ELR (cell line): ENCODE measurements at regions not wholly inside any gene's neighbourhood (a gene's known extent, or its start where the extent isn't known, plus 50 kb on each side); places are given as distances from the start of the nearest gene placed in this dataset.
A peak's percentile ranks its signal among the peaks of the same experiment; 100 is the strongest.
"Not testable (repeated sequence)": the region's sequence is repeated elsewhere in the genome, so short reads cannot be mapped to it uniquely, and the experiment has no call there.

Source experiments
- DNase-seq: peaks from one replicate; pipeline ENCODE4 v3.0.0-alpha.2; 2015; ENCODE audit warnings: low read depth

DNA sequence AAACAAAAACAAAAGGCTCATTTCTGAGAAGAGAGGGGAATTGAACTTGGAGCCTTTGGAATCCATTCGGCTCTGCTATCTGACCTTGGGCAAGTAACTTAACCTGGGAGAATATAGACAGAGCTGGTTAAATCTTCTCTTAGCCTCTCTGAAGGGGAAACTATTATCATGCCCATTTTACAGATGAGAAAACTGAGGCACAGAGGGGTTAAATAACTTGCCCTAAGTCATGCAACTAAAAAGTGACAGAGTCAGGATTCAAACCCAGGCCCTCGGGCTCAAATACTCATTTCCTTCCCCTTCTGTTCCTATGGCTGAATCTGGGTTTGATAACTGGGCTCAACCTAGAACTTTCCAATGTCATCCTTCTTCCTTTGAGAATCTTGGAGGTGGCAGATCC lies 291.3 kb upstream of the MSX2 start:
- no peak for DNase-seq

DNA sequence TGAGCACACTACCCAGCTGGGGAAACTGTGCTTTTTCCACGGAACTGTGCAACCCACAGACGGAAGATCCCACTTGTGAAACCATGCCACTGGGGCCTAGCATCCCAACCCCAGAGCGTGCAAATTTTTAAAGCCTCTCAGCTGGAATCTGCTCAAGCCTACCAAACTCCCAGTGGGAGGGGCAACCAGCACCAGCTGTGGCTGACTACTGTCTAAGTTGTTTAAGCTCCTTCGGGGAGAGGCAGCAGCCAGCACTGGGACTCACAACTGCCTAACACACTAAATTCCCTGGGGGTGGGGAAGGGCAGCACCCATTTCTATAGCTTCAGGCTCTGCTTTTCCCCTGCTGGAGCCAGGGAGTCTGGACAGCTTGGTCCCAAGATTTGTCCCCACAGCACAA lies 287.6 kb upstream of the MSX2 start:
- no peak for DNase-seq

DNA sequence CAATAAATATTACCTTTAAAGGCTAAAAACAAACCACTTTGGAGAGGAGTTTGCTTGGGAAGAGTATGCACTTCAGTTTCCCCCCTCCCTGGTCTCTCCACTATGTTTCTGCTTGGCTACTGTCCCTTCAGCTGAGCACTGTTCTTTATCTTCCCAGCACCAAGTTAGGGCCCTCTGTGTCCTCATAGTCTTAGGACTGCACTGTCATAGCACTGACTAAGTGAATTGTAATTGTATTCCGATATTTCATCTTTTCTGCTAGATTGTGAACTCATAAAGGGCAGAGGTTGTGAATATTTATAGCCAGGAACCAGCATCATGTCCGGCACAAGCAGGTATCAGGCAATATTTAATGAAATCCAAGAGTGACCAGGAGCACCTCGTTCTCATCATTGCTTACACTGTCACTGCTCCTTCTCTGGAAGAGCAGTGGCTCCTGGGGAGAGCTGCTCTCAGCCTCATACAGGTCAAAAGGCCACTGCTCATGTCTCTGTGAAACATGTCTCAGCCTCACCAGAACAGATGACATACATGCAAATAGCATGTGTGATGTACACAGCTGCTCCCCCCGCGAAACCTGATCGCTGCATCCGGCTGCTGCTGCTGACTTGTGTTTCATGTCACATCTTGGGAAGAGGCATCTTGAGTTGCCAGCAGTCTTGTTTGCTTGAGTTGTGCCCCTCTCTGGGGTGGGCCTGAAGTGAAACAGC lies 279.7 kb upstream of the MSX2 start:
- DNase-seq = no peak

DNA sequence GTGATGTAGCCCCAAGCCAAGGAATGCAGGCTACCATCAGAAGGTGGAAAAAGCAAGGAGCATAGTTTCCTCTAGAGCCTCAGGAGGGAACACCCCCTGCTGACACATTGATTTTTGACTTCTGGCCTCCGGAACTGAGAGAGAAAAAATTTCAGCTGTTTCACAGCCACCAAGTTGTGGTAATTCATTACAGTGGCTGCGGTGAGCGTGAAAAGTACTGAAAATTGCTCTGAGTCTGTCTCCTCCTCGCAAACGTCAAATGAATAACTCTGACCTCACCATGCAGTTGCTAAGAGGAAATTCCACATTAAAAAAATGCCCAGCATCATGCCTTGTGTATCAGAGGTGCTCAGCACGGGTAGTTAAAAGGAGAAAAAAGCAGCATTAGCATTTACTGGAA lies 277.9 kb upstream of the MSX2 start:
- DNase-seq = no peak

DNA sequence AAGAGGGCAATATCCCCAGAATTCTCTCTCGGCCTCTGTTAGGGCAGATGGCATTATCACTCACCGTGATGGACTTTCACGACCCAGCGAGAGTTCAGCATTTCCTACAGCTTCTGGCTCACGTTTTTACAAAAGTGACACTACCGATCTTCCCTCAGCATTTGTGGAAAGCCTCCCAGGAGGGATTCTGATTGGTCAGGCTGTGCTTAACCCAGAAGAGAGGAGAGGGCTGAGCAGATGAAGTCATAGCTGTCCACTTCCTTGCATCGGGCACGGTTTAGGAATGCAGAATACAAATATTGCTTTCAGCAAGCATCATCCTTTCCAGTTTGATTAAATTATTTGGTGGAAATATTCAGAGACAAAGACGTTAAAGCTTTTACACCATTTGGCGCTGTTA lies 277.4 kb upstream of the MSX2 start:
- DNase-seq = no peak

DNA sequence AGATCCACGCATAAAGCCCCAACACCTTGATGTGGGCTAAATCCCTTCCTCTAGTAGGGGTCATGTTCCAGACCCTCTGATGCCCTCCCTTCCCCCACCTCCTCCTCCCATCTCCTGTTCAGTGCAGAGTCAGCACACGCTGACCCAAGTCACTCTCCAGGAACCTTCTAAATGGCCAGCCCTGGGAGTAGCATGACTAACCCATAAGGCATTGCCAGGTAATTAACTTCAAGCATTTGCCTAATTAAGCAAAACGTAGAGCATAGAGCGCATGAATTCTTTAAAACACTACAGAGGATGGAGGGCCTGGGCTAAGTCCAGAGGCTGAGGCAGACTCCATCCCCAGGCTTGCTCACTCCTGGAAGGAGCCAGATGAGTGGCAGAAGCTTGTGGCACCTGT lies 276.3 kb upstream of the MSX2 start:
- no peak for DNase-seq

DNA sequence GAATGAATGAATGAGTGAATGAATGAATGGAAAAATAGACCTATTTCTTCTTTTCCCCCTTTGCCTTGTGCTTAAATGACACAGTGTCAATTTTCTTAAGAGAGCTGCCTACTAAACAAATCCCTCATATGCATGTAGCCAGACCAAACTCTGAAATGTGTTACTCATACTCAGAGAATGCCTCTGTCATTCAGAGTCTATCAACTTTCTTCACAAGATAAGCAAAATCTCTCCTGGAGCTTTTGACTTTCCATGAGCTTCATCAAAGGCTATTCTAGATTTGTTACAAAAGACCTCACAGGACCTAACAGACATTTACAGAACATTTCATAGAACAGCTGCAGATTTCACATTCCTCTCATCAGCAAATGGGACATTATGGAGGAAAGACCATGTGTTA lies 275.7 kb upstream of the MSX2 start:
- DNase-seq = no peak

DNA sequence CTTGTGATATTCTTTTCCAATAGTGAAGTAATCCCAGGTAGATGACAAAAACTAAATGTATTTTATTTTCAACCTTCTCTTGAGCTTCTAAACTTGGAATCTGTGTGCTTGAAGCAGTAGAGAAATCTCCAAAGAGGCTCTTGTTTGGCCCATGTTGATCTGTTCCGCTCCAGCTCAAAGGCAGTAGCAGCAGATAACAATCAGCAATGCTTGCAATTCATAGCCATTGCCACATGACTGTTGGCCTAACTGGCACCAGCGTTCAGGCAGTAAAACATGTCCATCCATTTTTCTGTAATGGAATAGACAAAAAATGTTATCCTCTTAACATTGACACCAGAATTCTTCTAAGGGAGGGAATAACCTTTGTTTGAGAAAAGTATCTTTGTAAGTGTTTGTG lies 270.7 kb upstream of the MSX2 start:
- DNase-seq = no peak

DNA sequence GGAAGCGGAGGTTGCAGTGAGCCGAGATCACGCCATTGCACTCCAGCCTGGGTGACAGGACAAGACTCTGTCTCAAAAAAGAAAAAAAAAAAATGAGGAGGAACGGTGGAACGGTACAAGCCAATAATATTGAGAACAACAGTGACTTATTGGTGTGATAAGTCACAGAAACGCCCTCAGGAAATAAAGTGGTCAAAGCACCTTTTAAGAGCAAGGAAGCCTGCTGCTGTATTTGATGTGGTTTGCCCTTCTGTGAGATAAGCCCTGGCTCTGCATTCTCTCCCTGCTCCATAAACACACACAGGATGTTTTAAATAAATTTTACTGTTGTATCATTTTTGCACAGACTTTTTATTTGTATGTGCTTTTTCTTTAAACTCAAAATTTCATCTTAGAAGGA lies 269.9 kb upstream of the MSX2 start:
- DNase-seq = no peak

DNA sequence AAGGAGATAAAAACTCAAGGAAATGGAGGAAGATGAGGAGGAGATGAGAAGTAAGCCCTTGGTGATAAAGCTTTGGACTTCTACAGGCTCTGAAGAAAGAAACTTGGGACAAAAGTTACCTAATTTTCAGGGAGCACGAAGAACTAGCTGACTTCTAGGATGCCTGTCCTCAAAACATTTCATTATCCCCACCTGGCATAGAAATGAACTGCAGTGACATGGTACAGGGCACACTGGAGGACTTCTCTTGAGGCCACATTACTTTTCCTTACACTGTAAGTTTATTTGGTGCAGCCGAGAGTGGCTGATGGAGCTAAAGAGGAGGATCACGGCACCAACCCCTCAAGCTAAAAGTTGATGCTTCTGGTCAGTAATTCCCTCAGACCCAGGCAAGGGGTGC lies 269.5 kb upstream of the MSX2 start:
- no peak for DNase-seq

DNA sequence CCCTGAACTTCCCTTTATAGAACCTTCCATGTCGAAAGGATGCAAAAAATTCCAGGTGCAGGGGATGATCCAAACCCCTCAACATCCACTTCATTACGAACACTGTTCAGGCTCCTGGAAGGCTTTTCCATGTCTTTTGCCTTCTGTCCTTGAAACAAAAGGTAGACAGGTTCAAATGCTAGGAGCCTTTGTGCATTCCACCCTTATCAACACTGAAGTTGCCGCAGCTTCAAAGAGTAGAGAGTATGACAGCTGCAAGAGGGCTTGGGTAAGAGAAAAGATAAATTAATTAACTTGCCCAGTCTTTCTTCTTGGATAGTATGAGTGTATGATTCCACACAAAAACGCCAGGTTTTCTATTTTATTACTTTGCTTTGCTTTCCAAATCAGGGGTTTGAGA lies 269.1 kb upstream of the MSX2 start:
- no peak for DNase-seq

DNA sequence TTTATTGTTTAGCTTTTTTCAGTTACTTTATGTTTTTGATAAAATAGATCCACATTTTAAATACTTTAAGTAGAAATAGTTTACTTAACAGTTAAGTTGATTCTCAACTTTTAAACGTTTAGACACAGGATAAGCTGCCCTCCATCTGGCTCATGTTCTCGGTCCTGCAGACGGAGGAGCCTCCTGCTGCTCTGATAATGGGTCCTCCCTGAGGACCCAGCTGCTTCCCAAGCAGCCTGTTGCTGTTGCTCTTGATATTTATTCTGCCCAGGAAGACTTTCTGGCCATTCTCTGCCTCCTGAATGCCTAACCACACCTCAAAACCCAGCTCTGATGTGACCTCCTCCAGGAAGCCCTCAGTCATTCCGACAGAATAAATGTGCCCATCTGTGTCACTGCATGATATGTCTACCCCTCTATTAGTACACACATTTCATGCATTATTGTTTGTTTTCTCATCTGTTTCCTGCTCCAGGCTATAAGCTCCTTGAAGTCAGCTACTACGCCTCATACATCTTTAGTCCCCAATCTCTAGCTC lies 267.2 kb upstream of the MSX2 start:
- DNase-seq = no peak

DNA sequence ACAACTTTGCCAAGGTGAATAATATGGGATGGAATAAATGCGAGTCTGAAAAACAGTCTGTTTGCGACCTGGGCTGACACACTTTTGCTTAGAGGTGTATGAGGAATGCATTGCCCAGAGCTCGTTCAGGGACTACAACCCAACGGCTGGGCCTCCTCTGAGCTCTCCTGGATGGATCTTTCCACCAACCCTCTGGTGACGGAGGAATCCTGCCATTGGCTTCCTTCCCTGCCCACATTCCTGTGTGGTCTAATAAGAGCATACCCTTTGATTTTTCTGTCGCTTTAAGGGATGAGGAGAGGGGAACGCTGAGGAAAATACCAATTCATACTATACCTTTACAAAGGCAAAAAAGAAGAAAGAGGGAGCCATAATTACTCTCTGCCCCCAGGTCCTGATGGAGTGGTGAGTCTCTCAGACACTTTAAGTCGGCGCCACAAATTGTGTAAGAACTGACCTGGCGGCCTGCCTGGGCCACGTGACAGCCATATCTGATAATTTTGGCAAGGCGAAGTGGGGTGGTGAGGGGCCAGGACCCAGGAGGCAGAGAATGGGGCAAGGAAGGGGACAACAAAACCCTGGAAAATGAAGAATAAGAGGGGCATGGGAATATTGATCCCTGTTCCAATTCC lies 265.2 kb upstream of the MSX2 start:
- no peak for DNase-seq

DNA sequence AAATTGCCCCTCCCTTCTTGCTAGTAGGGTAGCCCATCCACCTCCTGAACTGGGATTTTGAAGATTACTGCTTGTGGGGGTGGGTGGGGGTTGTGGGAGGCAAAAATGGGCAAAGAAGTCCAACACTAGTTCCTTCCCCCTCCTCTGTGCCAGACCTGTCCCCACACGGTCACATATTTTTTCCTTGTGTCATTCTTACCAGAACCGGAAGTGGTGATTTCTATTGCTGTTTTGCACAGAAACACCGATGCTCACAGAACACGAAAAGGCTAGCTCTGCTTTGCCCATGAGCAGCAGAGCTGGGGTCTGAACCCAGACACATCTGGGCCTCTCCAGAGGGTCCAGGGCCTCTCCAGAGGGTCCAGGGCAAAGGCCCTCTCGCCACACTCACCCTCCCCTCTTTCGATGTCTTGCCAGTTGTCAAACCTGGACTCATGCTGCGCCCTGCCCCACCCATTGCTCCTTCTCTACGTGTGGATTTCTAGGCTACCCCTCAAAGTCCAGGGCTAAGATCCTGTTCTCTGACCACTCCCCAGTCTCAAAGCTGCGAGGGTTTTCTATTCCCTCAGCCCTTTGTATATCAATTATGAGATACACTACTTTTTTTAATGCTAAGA lies 264.4 kb upstream of the MSX2 start:
- peak; percentile 10 for DNase-seq

DNA sequence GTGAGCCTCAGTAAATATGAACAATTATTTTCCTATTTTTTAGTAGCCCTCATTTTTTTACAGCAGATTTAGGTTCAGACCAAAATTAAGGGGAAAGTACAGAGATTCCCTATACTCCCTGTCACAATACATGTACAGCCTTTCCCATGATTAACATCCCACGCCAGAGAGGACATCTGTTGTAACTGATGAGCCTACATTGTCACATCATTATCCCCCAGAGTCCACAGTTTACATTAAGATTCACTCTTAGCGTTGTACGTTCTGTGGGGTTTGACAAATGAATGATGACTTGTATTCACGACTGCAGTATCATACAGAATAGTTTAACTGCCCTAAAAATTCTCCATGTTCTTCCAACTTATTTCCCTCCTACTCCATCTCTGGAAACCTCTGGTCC lies 262.3 kb upstream of the MSX2 start:
- no peak for DNase-seq

DNA sequence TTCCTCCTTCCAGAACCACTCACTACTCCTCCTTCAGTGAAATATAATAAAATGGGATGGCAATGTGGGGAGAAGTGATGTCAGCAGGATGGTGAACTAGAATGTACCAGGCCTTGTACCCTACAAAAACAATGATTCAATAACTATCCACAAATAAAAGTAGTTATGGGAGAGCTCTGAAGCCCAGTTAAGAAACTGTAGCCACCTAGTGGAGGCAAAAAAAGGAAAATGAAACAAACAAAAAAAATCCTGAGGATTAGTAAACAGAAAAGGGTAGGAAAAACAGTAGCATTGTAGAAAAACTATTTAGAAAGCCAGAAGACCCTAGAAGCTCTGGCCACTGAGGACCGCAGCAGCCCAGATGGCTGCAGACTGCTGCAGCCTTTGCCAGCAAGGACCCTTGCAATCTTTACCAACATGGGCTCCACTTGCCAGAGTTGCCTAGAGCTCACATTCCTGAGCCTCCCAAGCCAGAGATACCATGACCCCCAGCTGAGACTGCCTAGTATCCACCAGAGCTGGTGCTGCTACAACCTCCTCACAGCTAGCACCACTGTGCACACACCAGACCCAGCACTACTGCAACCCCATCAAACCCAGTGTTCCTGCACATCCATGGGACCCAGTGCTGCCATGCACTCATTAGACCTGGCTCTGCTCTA lies 259.7 kb upstream of the MSX2 start:
- DNase-seq = no peak

DNA sequence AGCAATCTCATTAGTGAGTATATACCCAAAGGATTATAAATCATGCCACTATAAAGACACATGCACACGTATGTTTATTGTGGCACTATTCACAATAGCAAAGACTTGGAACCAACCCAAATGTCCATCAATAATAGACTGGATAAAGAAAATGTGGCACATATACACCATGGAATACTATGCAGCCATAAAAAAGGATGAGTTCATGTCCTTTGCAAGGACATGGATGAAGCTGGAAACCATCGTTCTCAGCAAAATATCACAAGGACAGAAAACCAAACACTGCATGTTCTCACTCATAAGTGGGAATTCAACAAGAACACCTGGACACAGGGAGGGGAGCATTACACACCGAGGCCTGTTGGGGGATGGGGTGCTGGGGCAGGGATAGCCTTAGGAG lies 252.9 kb upstream of the MSX2 start:
- DNase-seq = not testable (repeated sequence)

DNA sequence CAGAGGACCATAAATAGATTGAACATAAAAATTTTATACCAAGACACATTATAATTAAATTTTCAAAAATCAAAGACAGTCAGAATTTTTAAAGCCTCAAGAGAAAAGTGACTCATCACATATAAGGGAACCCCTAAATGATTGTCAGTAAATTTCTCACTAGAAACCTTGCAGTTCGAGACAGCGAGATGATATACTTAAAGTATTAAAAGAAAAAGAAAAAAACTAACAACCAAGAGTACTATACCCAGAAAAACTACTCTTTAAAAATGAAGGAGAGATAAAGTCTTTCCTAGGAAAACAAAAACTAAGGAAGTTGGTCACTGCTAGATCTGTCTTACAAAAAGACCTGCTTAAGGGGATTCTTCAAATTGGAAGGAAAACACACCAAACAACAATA lies 251.4 kb upstream of the MSX2 start:
- no peak for DNase-seq

DNA sequence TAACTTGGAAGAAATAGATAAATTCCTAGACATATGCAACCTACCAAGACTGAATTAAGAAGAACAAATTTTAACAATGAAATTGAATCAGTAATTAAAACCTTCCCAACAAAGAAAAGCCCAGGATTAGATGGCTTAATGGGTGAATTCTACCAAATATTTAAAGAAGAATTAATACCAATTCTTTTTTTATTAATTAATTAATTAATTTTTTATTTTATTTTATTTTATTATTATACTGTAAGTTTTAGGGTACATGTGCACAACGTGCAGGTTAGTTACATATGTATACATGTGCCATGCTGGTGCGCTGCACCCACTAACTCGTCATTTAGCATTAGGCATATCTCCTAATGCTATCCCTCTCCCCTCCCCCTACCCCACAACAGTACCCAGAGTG lies 248.4 kb upstream of the MSX2 start:
- DNase-seq = not testable (repeated sequence)

DNA sequence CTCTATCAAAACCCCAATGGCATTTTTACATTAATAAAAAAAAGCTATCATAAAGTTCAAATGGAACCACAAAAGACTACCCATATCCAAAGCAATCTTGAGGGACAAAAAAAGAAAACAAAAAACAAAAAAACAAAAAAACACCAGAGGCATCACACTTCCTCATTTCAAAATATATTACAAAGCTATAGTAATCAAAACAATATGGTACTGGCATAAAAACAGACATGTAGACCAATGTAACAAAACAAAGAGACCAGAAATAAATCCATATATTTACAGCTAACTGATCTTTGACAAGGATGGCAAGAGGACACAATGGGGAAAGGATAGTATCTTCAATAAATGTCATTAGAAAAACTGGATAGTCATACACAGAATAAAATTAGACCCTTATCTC lies 245.1 kb upstream of the MSX2 start:
- no peak for DNase-seq

DNA sequence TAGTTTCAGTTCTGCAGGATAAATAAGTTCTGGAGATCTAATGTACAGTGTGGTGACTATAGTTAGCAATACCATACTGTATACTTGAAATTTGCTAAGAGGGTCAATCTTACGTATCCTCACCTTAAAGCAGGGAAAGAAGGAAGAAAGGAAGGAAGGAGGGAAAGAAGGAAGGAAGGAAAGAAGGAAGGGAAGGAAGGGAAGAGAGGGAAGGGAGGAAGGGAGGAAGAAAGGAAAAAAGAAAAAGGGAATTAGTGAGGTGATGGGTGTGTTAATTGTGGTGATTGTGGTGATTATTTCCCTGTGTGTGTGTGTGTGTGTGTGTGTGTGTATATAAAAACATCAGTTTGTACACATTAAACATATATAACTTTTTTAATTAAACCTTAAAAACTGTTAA lies 242.6 kb upstream of the MSX2 start:
- DNase-seq = no peak

DNA sequence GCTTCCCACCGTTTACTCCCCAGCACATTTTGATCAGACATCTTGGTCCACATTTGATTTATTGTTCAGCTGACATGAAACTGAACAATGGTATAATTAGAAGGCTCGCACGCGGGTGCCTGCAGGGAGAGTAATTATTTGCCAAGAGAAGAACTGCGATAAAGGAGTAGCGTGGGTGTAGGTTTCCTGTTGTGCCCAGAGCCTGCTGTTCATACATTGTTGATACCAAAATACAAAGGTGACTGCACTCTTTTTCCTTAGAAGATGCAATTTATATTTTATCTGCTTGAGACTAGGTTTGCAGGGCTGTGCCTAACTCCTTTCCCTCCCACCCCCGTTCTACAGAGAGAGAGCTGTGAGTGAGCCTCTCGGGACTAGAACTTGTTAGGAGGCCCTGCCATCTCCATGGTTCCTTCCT lies 241.8 kb upstream of the MSX2 start:
- DNase-seq = no peak

DNA sequence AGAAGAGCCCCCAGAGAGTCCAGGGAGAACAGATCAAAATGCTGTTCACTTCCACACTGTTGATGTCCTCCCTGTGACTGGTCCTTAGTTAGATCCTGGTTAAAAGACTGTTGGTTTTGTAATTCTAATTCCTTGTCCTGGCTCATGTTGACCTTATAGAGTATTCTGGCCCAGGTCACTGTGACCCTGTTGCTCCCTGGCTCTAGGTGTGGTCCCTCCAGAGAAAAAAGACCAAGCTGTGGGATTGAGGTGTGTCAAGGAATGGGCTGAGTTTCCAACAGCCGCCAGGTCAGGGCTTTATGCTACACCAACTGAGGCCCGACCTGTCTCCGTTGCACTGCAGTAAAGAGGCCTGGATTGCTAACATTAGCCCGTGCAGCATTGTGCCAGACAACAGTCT lies 241.0 kb upstream of the MSX2 start:
- no peak for DNase-seq
